Activated naive CD4-positive, alpha-beta T cell treated with anti-CD3 and anti-CD28 coated beads, Interleukin-2, amount 10 ng/mL, durations not matched to agents 7 days and 5 days (primary cell): ENCODE measurements at regions not wholly inside any gene's neighbourhood (a gene's known extent, or its start where the extent isn't known, plus 50 kb on each side); places are given as distances from the start of the nearest gene placed in this dataset.

ENCODE experiments used
- CTCF ChIA-PET: fragments of 350-600 bp; sonication (Branson Sonifier 250); formaldehyde crosslinking; loops from one replicate; lab custom pipeline; 2021; ENCODE audit warnings: antibody characterized with exemption; lab: Charles Lee
- DNase-seq: peaks from one replicate; pipeline ENCODE4 v3.0.0-alpha.2; 2020
- H3K27ac Mint-ChIP-seq: one replicate; pipeline ENCODE4 v1.8.0; 2021; ENCODE audit warnings: mild to moderate bottlenecking, moderate library complexity, mixed read lengths
- H3K27me3 Mint-ChIP-seq: one replicate; pipeline ENCODE4 v1.8.0; 2021; ENCODE audit warnings: mild to moderate bottlenecking, mixed read lengths
- H3K36me3 Mint-ChIP-seq: one replicate; pipeline ENCODE4 v1.8.0; 2021; ENCODE audit warnings: mixed read lengths
- H3K4me1 Mint-ChIP-seq: one replicate; pipeline ENCODE4 v1.8.0; 2021; ENCODE audit warnings: mixed read lengths
- H3K4me3 Mint-ChIP-seq: one replicate; pipeline ENCODE4 v1.8.0; 2021; ENCODE audit warnings: mild to moderate bottlenecking, moderate library complexity, mixed read lengths
- H3K9me3 Mint-ChIP-seq: one replicate; pipeline ENCODE4 v1.8.0; 2021; ENCODE audit warnings: mixed read lengths

GRCh38 chr5:113846941-113847340 is 333.4 kb downstream of the YTHDC2 start:
- Mint-ChIP-seq H3K27me3 (no peaks in the 10 kb centered on the region), H3K36me3 (no peaks in the 10 kb centered on the region), H3K9me3 (peaks cover 2% of the 10 kb centered on the region), H3K27ac (no peak overlapping the region), H3K4me1 (no peaks in the 10 kb centered on the region), H3K4me3 (no peak overlapping the region)
- DNase-seq = no peak
- CTCF ChIA-PET = no interaction called here

GRCh38 chr5:113864437-113864836 is 350.9 kb downstream of the YTHDC2 start:
- peaks cover 2% of the 10 kb centered on the region for H3K9me3 Mint-ChIP-seq
- no peaks in the 10 kb centered on the region for H3K36me3 Mint-ChIP-seq
- H3K4me3 Mint-ChIP-seq = no peak overlapping the region
- CTCF ChIA-PET = no interaction called here
- no peak overlapping the region for H3K27ac Mint-ChIP-seq
- no peak for DNase-seq
- H3K4me1 Mint-ChIP-seq = no peaks in the 10 kb centered on the region
- no peaks in the 10 kb centered on the region for H3K27me3 Mint-ChIP-seq

DNA sequence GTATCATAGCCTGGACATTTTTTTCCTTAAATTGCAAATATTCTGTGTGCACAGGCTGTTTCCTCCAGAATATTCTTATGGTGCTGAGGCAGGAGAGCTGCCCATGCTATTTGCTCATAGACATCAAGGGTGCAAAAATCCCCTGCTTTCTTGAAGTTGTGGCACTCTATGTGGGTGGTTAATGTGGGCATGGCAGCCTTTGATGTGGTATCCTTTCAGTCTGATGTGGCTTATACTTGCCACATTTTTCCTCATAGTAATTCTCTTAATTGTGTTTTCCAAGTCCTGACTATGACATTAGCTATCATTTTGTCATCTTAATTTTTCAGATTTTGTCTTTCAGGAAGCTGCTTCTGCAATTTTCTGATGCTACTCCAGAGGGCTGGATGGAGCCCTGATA is 353.3 kb downstream of the YTHDC2 start:
- no peak for DNase-seq
- Mint-ChIP-seq H3K27me3 (no peaks in the 10 kb centered on the region), H3K9me3 (peaks cover 2% of the 10 kb centered on the region), H3K27ac (no peak overlapping the region), H3K4me1 (no peaks in the 10 kb centered on the region), H3K36me3 (no peaks in the 10 kb centered on the region), H3K4me3 (no peak overlapping the region)
- CTCF ChIA-PET = no interaction called here

GRCh38 chr5:113869611-113870010 is 356.1 kb downstream of the YTHDC2 start:
- Mint-ChIP-seq H3K36me3 (no peaks in the 10 kb centered on the region), H3K9me3 (peaks cover 2% of the 10 kb centered on the region), H3K27me3 (no peaks in the 10 kb centered on the region), H3K4me1 (no peaks in the 10 kb centered on the region), H3K27ac (no peak overlapping the region), H3K4me3 (no peak overlapping the region)
- no peak for DNase-seq
- CTCF ChIA-PET = no interaction called here

DNA sequence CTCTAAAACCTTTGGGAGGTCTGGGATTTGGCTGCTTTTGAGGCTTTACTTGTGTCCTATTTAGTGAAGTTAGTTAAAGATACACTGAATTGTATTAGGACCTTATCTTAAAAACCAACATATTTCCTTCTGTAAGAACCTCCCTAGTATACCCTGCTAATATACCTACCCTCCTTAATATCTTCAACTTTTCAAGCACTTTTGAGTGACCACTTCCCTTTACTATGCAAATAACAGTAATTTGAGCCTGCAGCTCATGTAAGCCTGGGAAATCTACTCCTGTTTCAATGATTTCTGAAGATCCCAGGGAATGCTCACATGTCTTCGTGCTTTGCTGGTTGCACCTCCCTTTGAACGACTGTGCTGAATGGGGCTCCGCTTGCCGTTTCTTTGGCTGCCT is 358.5 kb downstream of the YTHDC2 start:
- Mint-ChIP-seq H3K27me3 (no peaks in the 10 kb centered on the region), H3K27ac (no peak overlapping the region), H3K4me3 (no peak overlapping the region), H3K36me3 (no peaks in the 10 kb centered on the region), H3K9me3 (peaks cover 2% of the 10 kb centered on the region), H3K4me1 (no peaks in the 10 kb centered on the region)
- DNase-seq = no peak
- CTCF ChIA-PET = no interaction called here

DNA sequence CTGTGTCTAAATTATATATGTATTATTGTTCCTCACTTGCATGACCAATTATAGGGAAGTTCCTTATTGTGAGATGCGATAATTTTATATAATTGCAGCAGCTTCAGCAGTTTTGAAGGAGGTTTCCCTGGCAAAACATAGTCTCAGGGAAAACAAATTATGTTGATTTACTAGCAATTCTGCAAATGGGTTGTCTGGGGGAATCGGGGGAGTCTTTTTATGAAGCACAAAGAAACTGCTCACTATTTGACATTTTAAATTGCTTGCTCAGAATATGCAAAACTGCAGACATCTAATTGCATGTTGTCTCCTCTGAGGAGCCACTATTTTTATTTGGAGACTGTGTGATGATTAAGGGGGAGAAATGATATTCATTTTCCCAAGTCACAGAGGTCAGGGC is 361.6 kb downstream of the YTHDC2 start:
- no peak overlapping the region for H3K27ac Mint-ChIP-seq
- CTCF ChIA-PET = no interaction called here
- H3K9me3 Mint-ChIP-seq = no peaks in the 10 kb centered on the region
- no peaks in the 10 kb centered on the region for H3K36me3 Mint-ChIP-seq
- H3K4me1 Mint-ChIP-seq = no peaks in the 10 kb centered on the region
- H3K27me3 Mint-ChIP-seq = no peaks in the 10 kb centered on the region
- no peak for DNase-seq
- no peak overlapping the region for H3K4me3 Mint-ChIP-seq

GRCh38 chr5:113891491-113891890 is 378.0 kb downstream of the YTHDC2 start:
- no peaks in the 10 kb centered on the region for H3K9me3 Mint-ChIP-seq
- CTCF ChIA-PET = no interaction called here

DNA sequence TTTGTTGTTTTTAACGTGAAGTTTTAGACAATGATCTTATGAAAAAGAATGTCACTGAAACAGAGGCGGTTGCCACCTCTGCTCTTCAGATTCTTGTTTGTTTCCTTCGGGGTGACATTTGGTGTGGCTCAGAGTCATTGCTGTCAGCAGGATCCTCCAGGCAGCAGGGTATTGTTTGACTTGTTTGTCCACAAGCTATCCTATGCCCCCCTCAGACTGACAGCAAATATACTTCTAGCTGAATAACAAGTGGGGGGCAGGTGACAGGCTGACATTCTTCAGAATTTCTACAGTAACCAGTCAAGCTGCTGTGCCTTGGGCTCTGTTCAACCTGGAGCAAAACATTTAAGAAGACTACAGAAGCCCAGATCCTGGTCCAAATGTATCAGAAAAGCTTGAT is 383.3 kb downstream of the YTHDC2 start:
- no peak for DNase-seq
- no peaks in the 10 kb centered on the region for H3K4me1 Mint-ChIP-seq
- H3K4me3 Mint-ChIP-seq = no peak overlapping the region
- no peak overlapping the region for H3K27ac Mint-ChIP-seq
- CTCF ChIA-PET = no interaction called here
- H3K36me3 Mint-ChIP-seq = no peaks in the 10 kb centered on the region
- no peaks in the 10 kb centered on the region for H3K9me3 Mint-ChIP-seq
- no peaks in the 10 kb centered on the region for H3K27me3 Mint-ChIP-seq

More at GRCh38 chr5:113891491-113891890, 378.0 kb downstream of the YTHDC2 start:
- Mint-ChIP-seq H3K4me1 (no peaks in the 10 kb centered on the region), H3K27ac (no peak overlapping the region), H3K27me3 (no peaks in the 10 kb centered on the region), H3K36me3 (no peaks in the 10 kb centered on the region), H3K4me3 (no peak overlapping the region)
- no peak for DNase-seq

- Mint-ChIP-seq H3K4me1 (no peaks in the 10 kb centered on the region), H3K27ac (no peak overlapping the region), H3K9me3 (no peaks in the 10 kb centered on the region), H3K27me3 (no peaks in the 10 kb centered on the region), H3K36me3 (no peaks in the 10 kb centered on the region), H3K4me3 (no peak overlapping the region)
- CTCF ChIA-PET = no interaction called here
- DNase-seq = no peak
Measured at GRCh38 chr5:113897748-113898147, 384.3 kb downstream of the YTHDC2 start.

- H3K4me3 Mint-ChIP-seq = no peak overlapping the region
Measured at GRCh38 chr5:113900141-113900540, 386.6 kb downstream of the YTHDC2 start.

GRCh38 chr5:113900816-113901215 is 387.3 kb downstream of the YTHDC2 start:
- DNase-seq = no peak
- CTCF ChIA-PET = no interaction called here
- Mint-ChIP-seq H3K4me3 (no peak overlapping the region), H3K9me3 (no peaks in the 10 kb centered on the region), H3K27me3 (no peaks in the 10 kb centered on the region), H3K27ac (no peak overlapping the region), H3K36me3 (no peaks in the 10 kb centered on the region), H3K4me1 (no peaks in the 10 kb centered on the region)

More at GRCh38 chr5:113900141-113900540, 386.6 kb downstream of the YTHDC2 start:
- Mint-ChIP-seq H3K27me3 (no peaks in the 10 kb centered on the region), H3K36me3 (no peaks in the 10 kb centered on the region), H3K4me1 (no peaks in the 10 kb centered on the region), H3K27ac (no peak overlapping the region), H3K9me3 (no peaks in the 10 kb centered on the region)
- CTCF ChIA-PET = no interaction called here
- DNase-seq = no peak

GRCh38 chr5:113901718-113902117 is 388.2 kb downstream of the YTHDC2 start:
- CTCF ChIA-PET = no interaction called here
- H3K27ac Mint-ChIP-seq = no peak overlapping the region
- DNase-seq = no peak
- no peaks in the 10 kb centered on the region for H3K9me3 Mint-ChIP-seq
- no peaks in the 10 kb centered on the region for H3K36me3 Mint-ChIP-seq
- H3K27me3 Mint-ChIP-seq = no peaks in the 10 kb centered on the region
- H3K4me1 Mint-ChIP-seq = no peaks in the 10 kb centered on the region
- no peak overlapping the region for H3K4me3 Mint-ChIP-seq

- CTCF ChIA-PET = no interaction called here
- Mint-ChIP-seq H3K4me3 (no peak overlapping the region), H3K9me3 (peaks cover 2% of the 10 kb centered on the region), H3K4me1 (no peaks in the 10 kb centered on the region), H3K27me3 (no peaks in the 10 kb centered on the region), H3K27ac (no peak overlapping the region), H3K36me3 (no peaks in the 10 kb centered on the region)
- no peak for DNase-seq
Measured at GRCh38 chr5:113902917-113903660, 389.6 kb downstream of the YTHDC2 start.

DNA sequence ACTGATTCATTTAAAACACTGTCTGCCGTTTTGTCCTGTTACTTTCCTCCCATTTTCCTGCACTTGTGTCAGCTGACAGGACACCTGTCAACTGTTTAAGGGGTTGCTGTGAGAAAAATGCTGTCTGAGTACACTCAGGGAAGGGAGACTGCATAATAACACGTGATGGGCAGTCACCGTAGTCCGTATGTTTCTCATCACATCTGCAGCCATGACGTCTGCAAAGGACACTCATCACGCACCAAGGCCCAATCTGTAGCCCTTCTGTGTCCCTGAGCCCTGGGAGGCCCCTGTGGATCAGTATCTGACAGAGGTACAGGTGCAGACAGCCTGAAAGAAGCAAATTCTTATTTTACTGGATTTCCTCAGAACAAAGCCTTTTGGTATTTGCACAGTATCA is 396.3 kb downstream of the YTHDC2 start:
- CTCF ChIA-PET = no interaction called here
- Mint-ChIP-seq H3K27ac (no peak overlapping the region), H3K4me3 (no peak overlapping the region), H3K36me3 (no peaks in the 10 kb centered on the region), H3K9me3 (peaks cover 2% of the 10 kb centered on the region), H3K4me1 (no peaks in the 10 kb centered on the region), H3K27me3 (no peaks in the 10 kb centered on the region)
- DNase-seq = no peak

DNA sequence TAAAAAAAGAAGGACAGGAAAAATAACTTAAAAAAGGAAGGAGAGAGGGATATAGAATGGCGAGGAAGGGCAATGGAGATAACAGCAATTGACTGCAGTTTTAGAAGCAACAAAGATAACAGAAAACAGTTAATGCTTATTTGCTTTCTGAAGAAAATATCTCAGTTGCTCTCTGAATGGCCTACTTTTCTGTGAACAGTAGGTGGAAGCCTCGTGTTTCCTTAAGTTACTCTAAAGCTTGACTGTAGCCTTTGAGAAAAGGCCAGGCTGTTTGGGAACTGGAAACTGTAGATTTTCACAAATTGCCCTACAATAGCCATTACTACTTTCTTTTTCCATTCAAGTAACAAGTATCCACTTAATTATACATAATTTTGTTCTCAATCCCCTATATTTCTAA is 404.5 kb downstream of the YTHDC2 start:
- H3K36me3 Mint-ChIP-seq = no peaks in the 10 kb centered on the region
- H3K9me3 Mint-ChIP-seq = peaks cover 4% of the 10 kb centered on the region
- CTCF ChIA-PET = no interaction called here
- H3K27ac Mint-ChIP-seq = no peak overlapping the region
- no peaks in the 10 kb centered on the region for H3K27me3 Mint-ChIP-seq
- H3K4me1 Mint-ChIP-seq = no peaks in the 10 kb centered on the region
- DNase-seq = no peak
- no peak overlapping the region for H3K4me3 Mint-ChIP-seq
